GM12891 (cell line): ENCODE measurements at regions not wholly inside any gene's neighbourhood (a gene's known extent, or its start where the extent isn't known, plus 50 kb on each side); places are given as distances from the start of the nearest gene placed in this dataset.
A peak's percentile ranks its signal among the peaks of the same experiment; 100 is the strongest.

Source experiments
- DNase-seq: peaks from one replicate; pipeline ENCODE4 v3.0.0; 2011; ENCODE audit warnings: low spot score; ENCODE audit not compliant: insufficient read length
- FAIRE-seq: peaks from 2 replicates; lab custom pipeline; 2011; peaks lifted over from hg19 to GRCh38; lab: Jason Lieb, UNC
- PAX5 ChIP-seq: IDR thresholded peaks from 2 replicates; pipeline ENCODE4 v1.6.1; 2011; ENCODE audit warnings: low read length, moderate library complexity, mild to moderate bottlenecking; ENCODE audit not compliant: insufficient read depth, severe bottlenecking
- POLR2A ChIP-seq: IDR thresholded peaks from 2 replicates; pipeline ENCODE4 v1.6.1; 2011; ENCODE audit warnings: low read depth, low read length, control low read depth
- POLR2AphosphoS5 ChIP-seq: IDR thresholded peaks from 2 replicates; pipeline ENCODE4 v1.6.1; 2011; ENCODE audit warnings: low read depth, low read length, control low read depth
- POU2F2 ChIP-seq: IDR thresholded peaks from 2 replicates; pipeline ENCODE4 v1.6.1; 2011; ENCODE audit warnings: low read depth, mild to moderate bottlenecking, control low read depth, low read length, moderate library complexity
- SPI1 ChIP-seq: IDR thresholded peaks from 2 replicates; pipeline ENCODE4 v1.6.1; 2011; ENCODE audit warnings: low read depth, low read length, control low read depth
- TAF1 ChIP-seq: IDR thresholded peaks from 2 replicates; pipeline ENCODE4 v1.6.1; 2011; ENCODE audit warnings: low read depth, low read length, control low read depth

GRCh38 chr7:41315764-41316163, 387.1 kb downstream of the INHBA start:
- no peak for FAIRE-seq
- no peak for DNase-seq
- no peak for TF ChIP-seq POLR2AphosphoS5
- no peak for TF ChIP-seq PAX5
- no peak for TF ChIP-seq POLR2A
- no peak for TF ChIP-seq POU2F2
- no peak for TF ChIP-seq TAF1
- TF ChIP-seq SPI1 = no peak

- no peak for DNase-seq
- TF ChIP-seq SPI1 (no peak), POLR2A (no peak), PAX5 (no peak), TAF1 (no peak), POLR2AphosphoS5 (no peak), POU2F2 (no peak)
- no peak for FAIRE-seq
These were observed 389.7 kb downstream of the INHBA start for GRCh38 chr7:41313171-41313570.

GRCh38 chr7:41312235-41312634, 390.7 kb downstream of the INHBA start:
- TF ChIP-seq TAF1 (no peak), POLR2A (no peak), SPI1 (no peak), POLR2AphosphoS5 (no peak), PAX5 (no peak), POU2F2 (no peak)
- no peak for FAIRE-seq
- DNase-seq = no peak

GRCh38 chr7:41311301-41311700, 391.6 kb downstream of the INHBA start:
- TF ChIP-seq POLR2A (no peak), POLR2AphosphoS5 (no peak), SPI1 (no peak), TAF1 (no peak), POU2F2 (no peak), PAX5 (no peak)
- no peak for FAIRE-seq
- no peak for DNase-seq

GRCh38 chr7:41306486-41306885, 396.4 kb downstream of the INHBA start:
- FAIRE-seq (no peak), DNase-seq (no peak)
- TF ChIP-seq POLR2A (no peak), POU2F2 (no peak), SPI1 (no peak), POLR2AphosphoS5 (no peak), TAF1 (no peak), PAX5 (no peak)

GRCh38 chr7:41305001-41305400, 397.9 kb downstream of the INHBA start:
- FAIRE-seq = no peak
- no peak for TF ChIP-seq POU2F2
- no peak for TF ChIP-seq POLR2AphosphoS5
- TF ChIP-seq POLR2A = no peak
- TF ChIP-seq SPI1 = peak; percentile 59

GRCh38 chr7:41303709-41304108, 399.2 kb downstream of the INHBA start:
- TF ChIP-seq POU2F2 (no peak), POLR2AphosphoS5 (no peak)
- DNase-seq = no peak
- FAIRE-seq = no peak

More at GRCh38 chr7:41305001-41305400, 397.9 kb downstream of the INHBA start:
- DNase-seq = no peak

- TF ChIP-seq POLR2AphosphoS5 = no peak
- no peak for TF ChIP-seq PAX5
- TF ChIP-seq TAF1 = no peak
- no peak for TF ChIP-seq SPI1
- TF ChIP-seq POU2F2 = no peak
- no peak for TF ChIP-seq POLR2A
- no peak for DNase-seq
- no peak for FAIRE-seq
These were observed 404.5 kb downstream of the INHBA start for GRCh38 chr7:41298409-41298808.

GRCh38 chr7:41297166-41297565, 405.7 kb downstream of the INHBA start:
- no peak for FAIRE-seq
- TF ChIP-seq POU2F2 (no peak), SPI1 (no peak), POLR2AphosphoS5 (no peak), POLR2A (no peak), TAF1 (no peak), PAX5 (no peak)
- DNase-seq = no peak

GRCh38 chr7:41295455-41295815, 407.5 kb downstream of the INHBA start:
- DNase-seq (no peak), FAIRE-seq (no peak)
- TF ChIP-seq SPI1 (peak; percentile 67), POLR2AphosphoS5 (no peak), PAX5 (no peak), POLR2A (no peak), POU2F2 (no peak), TAF1 (no peak)
